ENCODE measurements at regions not wholly inside any gene's neighbourhood (a gene's known extent, or its start where the extent isn't known, plus 50 kb on each side); places are given as distances from the start of the nearest gene placed in this dataset.
A peak's percentile ranks its signal among the peaks of the same experiment; 100 is the strongest.

DNA sequence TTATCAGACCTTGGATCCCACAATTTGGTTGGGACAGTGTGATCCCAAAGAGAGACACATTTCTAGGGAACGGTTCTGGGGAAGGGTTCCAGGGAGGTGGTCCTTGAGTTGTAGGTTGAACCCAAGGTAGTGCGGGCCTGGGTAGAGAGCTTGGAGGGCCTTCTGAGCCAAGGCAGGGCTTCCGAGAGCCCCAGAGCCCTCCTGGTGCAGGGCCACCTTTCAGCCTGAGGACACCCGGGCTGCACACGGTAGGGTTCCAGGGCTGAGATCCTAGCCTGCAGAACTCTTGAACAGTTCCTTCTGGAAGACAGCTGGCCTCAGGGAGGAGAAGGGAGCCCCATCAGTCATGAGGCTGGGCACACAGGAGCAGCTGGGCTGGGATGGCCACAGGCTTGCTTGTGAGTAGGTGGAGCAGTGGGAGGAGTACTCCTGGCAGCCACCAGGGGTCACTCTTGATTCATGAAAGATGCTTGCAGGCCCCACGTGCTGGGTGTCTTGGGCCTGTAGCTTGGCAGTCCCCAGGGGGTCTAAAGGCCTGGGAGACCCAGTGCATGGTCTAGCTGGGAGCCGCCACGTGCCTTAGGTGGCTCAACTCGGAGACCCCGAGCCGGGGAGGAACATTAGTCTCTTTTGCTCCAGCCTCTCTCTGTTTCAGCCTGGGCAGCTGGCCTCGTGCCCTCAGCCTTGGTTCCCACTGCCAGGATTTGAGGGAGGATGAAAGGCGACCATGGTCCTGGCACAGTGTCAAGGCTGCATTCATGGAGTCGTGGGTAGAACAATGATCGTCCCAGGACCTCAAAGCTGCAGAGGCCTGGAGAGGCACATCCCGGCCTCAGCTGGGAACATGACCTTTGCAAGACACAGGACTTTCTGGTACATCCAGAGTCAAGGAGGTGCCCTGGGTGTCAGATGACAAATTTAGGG lies 381.6 kb downstream of the TYW1 start:
- TF ChIP-seq POLR2A (IDR thresholded peaks at IDR 0.05) (no peak), POLR2AphosphoS5 (IDR thresholded peaks at IDR 0.05) (no peak), EP300 (IDR thresholded peaks at IDR 0.05) (no peak)
- TF ChIP-seq, protein P1, sequence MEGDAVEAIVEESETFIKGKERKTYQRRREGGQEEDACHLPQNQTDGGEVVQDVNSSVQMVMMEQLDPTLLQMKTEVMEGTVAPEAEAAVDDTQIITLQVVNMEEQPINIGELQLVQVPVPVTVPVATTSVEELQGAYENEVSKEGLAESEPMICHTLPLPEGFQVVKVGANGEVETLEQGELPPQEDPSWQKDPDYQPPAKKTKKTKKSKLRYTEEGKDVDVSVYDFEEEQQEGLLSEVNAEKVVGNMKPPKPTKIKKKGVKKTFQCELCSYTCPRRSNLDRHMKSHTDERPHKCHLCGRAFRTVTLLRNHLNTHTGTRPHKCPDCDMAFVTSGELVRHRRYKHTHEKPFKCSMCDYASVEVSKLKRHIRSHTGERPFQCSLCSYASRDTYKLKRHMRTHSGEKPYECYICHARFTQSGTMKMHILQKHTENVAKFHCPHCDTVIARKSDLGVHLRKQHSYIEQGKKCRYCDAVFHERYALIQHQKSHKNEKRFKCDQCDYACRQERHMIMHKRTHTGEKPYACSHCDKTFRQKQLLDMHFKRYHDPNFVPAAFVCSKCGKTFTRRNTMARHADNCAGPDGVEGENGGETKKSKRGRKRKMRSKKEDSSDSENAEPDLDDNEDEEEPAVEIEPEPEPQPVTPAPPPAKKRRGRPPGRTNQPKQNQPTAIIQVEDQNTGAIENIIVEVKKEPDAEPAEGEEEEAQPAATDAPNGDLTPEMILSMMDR (IDR thresholded peaks at IDR 0.05), result peak; percentile 74 to 85 (median 82)
